Stimulated activated CD4-positive, alpha-beta T cell treated with anti-CD3 and anti-CD28 coated beads, Interleukin-4, amount 100 ng/mL, for 24 hours (primary cell): ENCODE measurements at regions not wholly inside any gene's neighbourhood (a gene's known extent, or its start where the extent isn't known, plus 50 kb on each side); places are given as distances from the start of the nearest gene placed in this dataset.

Source experiments
- DNase-seq: peaks from one replicate; pipeline ENCODE4 v3.0.0-alpha.2; 2020

DNA sequence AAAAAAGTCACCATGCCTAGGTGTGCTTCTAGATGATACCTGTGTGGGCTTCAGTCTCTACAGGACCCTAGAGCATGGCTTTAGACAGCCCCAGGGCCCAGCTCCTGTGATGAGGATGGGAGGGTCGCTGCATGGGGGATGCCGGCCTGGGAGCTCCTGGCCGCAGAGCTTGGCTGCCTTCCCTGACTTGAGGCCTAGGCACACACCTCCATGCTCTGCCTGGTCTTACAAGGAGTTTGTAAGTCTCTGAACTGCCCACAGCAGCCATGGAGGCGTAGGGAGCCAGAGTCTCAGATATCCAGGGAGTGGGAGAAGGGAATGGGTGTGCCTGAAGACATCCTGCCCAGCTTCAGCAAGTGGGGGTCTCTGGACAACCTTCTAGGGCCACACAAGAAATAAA is 149.5 kb upstream of the MYL2 start:
- DNase-seq, result no peak

- DNase-seq, result peak; percentile 11
Measured at GRCh38 chr12:111068290-111068689, 147.9 kb upstream of the MYL2 start.

GRCh38 chr12:111067498-111067897 is 147.1 kb upstream of the MYL2 start:
- DNase-seq, result no peak

- no peak for DNase-seq
Measured at GRCh38 chr12:111066744-111067437, 146.5 kb upstream of the MYL2 start.

- DNase-seq, result no peak
Measured at GRCh38 chr12:111064982-111065381, 144.6 kb upstream of the MYL2 start.

GRCh38 chr12:111064154-111064553 is 143.8 kb upstream of the MYL2 start:
- DNase-seq, result no peak

DNA sequence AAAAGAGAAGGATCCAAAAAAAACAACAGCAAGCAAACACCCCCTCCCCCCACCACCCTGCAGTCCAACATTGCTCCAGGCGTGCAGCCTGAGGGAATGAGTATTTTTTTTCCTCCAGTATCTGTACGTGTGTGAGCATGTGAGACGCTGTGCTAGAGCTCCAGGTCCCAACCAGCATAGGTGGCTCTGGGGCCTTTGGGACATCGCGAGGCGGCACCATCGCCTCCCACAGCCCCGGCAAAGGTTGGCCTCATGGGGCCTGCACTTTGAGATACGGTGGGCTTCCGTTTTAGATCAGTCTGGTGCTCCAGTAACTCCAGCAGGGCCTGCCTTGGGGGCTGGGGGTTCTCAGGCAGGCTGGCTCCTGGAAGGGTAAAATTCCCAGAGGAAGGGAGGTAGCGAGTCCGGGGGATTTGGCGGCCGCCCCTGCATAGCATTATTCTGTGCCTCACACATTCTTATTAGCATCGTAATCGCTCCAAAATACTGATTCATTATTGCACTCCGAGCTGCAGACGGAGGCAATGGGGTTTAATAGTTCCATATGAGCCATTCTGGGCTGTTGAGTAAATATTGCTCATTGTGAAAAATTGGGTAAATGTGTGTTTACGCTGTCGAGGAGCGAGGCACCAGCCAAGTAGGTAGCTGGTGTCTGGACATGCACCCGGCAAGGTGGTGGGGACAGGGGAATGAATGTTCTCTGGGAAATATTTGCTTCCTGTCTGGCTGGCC is 143.1 kb upstream of the MYL2 start:
- no peak for DNase-seq

- no peak for DNase-seq
Measured at GRCh38 chr12:111057701-111058425, 137.5 kb upstream of the MYL2 start.

DNA sequence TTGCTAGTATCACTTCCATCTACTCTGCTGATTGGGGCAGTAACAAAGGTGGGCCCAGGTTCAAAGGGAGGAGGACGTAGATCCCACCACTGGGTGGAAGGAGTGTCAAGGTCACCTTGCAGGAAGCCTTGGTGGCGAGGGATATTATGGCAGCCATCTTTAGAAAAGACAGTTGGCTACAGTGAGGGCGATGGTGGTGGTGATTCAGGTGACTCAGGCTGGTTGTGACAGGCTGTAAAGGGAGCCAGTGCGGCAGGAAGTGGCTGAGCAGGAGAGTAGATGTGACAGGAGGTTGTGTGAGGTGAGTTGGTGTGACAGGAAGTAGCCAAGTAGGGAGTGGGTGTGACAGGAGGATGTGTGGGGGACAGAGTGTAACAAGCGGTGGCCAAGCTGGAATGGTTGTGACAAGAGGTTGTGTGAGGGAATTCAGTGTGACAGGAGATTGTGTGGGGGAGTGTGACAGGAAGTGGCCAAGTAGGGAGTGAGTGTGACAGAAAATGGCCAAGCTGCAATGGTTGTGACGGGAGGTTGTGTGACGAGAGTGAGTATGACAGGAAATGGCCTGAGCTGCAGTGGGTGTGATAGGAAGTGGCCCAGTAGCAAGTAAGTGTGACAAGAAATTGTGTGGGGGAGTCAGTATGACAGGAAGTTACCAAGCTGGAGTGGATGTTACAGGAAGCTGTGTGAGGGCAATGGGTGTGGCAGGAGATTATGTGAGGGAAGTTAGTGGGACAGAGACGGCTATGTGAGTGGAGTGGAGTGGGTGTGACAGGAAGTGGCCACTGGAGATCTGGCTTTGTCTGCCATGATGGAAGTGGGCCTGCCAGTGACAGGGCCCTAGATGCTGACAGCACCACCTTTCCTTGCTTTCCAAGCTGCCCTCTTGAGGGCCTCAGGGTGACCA is 136.5 kb upstream of the MYL2 start:
- peak; percentile 64 for DNase-seq

DNA sequence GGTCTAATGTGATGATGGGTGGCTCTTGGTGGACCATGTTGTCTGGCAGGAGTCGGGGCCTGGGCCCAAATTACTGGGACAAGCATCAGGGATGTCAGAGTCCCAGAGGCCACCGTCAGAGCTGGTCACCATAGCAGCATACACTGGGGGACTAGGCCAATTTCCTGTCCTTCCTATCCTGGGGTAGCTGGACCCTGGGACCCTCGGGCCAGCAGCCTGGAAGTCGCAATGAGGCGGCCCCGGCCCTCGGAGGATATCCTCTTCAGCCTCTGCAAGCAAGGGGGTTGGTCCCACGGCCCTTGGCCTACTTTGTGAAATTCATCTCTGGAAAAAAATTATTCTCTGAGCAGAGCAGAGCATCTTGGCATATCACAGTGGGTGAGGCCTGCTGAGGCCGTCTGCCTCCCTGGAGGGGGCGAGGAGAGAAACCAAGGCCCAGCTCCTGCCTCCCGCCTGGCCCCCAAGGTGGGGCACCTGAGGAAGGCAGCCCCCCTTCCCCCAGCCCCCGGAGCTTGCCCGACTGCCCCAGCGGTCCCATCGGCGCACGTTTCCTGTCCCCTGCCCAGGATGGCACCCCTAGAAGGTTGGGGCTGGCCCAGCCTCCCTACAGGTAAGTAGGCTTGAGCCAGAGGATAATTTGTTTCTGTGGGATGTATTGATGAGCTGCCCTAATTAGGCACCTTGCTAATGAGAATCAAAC is 135.0 kb upstream of the MYL2 start:
- DNase-seq, result no peak

GRCh38 chr12:111048991-111049390 is 128.6 kb upstream of the MYL2 start:
- DNase-seq, result no peak

DNA sequence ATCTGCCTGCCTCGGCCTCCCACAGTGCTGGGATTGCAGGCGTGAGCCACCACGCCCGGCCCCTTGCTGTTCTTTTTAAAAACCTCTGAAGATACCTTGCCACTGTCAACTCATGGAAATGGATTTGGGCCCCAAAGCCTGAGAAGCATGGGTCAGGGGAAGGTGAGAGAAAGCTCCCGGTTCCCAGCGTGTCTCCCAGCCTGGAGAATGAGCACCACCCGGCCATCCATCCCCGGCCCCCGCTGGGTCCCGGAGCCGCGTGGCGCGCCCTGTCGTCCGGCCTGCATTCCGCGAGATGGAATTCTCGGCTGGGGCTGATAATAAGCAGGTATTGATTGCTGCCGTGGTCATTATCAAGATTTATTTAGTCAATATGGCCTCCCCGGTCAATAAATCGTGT is 126.5 kb upstream of the MYL2 start:
- DNase-seq, result no peak

DNA sequence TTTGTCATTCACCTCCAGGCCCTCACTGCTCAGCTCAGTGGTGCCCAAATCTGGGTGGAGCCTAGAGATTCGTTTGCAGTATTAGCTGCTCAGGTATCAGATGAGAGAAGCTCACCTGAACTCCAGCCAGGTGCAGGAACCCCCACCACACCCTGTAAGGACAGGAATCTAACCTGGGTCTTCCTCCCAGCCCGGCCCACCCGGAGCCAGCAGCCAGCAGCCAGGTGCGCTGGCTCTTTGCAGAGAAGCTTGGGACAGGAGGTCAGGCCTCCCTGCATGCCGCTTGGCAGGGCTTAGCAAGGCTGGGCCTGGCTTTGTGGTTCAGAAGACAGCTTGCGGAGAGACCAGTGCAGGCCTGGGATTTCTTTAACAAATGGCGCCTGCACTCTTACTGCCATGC is 125.6 kb upstream of the MYL2 start:
- no peak for DNase-seq

- DNase-seq, result no peak
Measured at GRCh38 chr12:111041091-111041490, 120.7 kb upstream of the MYL2 start.

GRCh38 chr12:111040690-111041089 is 120.3 kb upstream of the MYL2 start:
- DNase-seq, result no peak

GRCh38 chr12:111038941-111039340 is 118.6 kb upstream of the MYL2 start:
- DNase-seq, result no peak

DNA sequence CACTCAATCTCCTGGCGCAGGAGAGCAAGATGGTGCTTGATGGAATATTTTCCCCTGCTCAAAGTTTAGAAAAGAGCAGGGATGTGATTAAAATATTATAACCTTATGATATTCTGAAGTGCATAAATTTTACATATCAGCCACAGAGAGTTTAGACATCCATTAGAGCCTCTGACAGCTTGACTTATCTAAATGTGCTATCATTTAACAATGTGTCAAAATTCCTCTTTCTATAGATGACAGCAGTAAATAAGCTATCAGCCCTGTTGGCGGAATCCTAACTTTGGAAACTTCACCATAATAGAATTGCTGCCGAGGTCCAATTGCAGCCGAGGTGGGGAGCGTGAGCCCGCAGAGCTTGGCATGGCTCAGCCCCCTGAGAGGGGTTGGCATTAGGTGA is 117.7 kb upstream of the MYL2 start:
- DNase-seq, result no peak

GRCh38 chr12:111037047-111037446 is 116.7 kb upstream of the MYL2 start:
- DNase-seq, result no peak

GRCh38 chr12:111035578-111036301 is 115.4 kb upstream of the MYL2 start:
- no peak for DNase-seq

- DNase-seq, result no peak
Measured at GRCh38 chr12:111034886-111035577, 114.7 kb upstream of the MYL2 start.
